B cell (primary cell): ENCODE measurements at regions not wholly inside any gene's neighbourhood (a gene's known extent, or its start where the extent isn't known, plus 50 kb on each side); places are given as distances from the start of the nearest gene placed in this dataset.

ENCODE experiments used
- CTCF ChIP-seq: fragments of 200-600 bp; IDR thresholded peaks from one replicate; pipeline ENCODE4 v1.8.0; 2022; ENCODE audit warnings: antibody characterized with exemption, mild to moderate bottlenecking
- EZH2 ChIP-seq: IDR thresholded peaks from 2 replicates; pipeline ENCODE4 v1.6.1; 2012; ENCODE audit warnings: borderline replicate concordance, low read depth, mild to moderate bottlenecking, moderate library complexity, low read length; ENCODE audit not compliant: insufficient read depth, poor library complexity, severe bottlenecking

GRCh38 chrX:110454336-110454735 lies 95.7 kb downstream of the RTL9 start:
- TF ChIP-seq CTCF (no peak), EZH2 (no peak)
